Esophagus muscularis mucosa (tissue), 4 donors: ENCODE measurements at regions not wholly inside any gene's neighbourhood (a gene's known extent, or its start where the extent isn't known, plus 50 kb on each side); places are given as distances from the start of the nearest gene placed in this dataset.
A peak's percentile ranks its signal among the peaks of the same experiment; 100 is the strongest.
"Not testable (repeated sequence)": the region's sequence is repeated elsewhere in the genome, so short reads cannot be mapped to it uniquely, and the experiment has no call there.

Experiments
- DNase-seq: peaks from one replicate; pipeline ENCODE4 v3.0.0-alpha.2; 2017; ENCODE audit errors: extremely low spot score
- H3K27ac ChIP-seq, 4 donors: fragments of 200-600 bp; sonication (generic); replicated peaks in 1 of 4; 1 replicate in 3 of 4; 2 replicates in 1 of 4; pipeline ENCODE4 v1.5.1; 2016 to 2019; ENCODE audit warnings: mild to moderate bottlenecking in 1 of 4
- H3K27me3 ChIP-seq, 4 donors: fragments of 200-600 bp; sonication (generic); one replicate each; pipeline versions ENCODE4 v1.5.1 to v1.6.0; 2016 to 2019
- H3K36me3 ChIP-seq, 4 donors: fragments of 200-600 bp; sonication (generic); one replicate each; pipeline ENCODE4 v1.5.1; 2016 to 2019
- H3K4me1 ChIP-seq, 4 donors: fragments of 200-600 bp; sonication (generic); one replicate each; pipeline ENCODE4 v1.5.1; 2016 to 2019
- H3K4me3 ChIP-seq, 4 donors: fragments of 200-600 bp; sonication (generic); 1 replicate in 2 of 4; 2 replicates in 2 of 4; pipeline ENCODE4 v1.5.1; 2016 to 2019; ENCODE audit warnings: mild to moderate bottlenecking in 4 of 4, moderate library complexity in 1 of 4
- H3K9me3 ChIP-seq, 4 donors: fragments of 200-600 bp; sonication (generic); 1 replicate in 3 of 4; 2 replicates in 1 of 4; pipeline ENCODE4 v1.5.1; 2016 to 2019
- EP300 ChIP-seq: sonication (generic); formaldehyde crosslinking; IDR thresholded peaks from one replicate; pipeline ENCODE4 v1.6.1; 2017; ENCODE audit warnings: antibody characterized with exemption
- POLR2A ChIP-seq: fragments of 450-650 bp; IDR thresholded peaks from one replicate; pipeline ENCODE4 v1.6.1; 2017; ENCODE audit warnings: antibody characterized with exemption, moderate library complexity, mild to moderate bottlenecking, low read depth
- POLR2AphosphoS5 ChIP-seq, 2 donors: sonication (generic); formaldehyde crosslinking; IDR thresholded peaks; one replicate each; pipeline ENCODE4 v1.6.1; 2017; ENCODE audit warnings: antibody characterized with exemption in 2 of 2
- WGBS: methylation state at CpG from one replicate; pipeline ENCODE4 v1.1.5; 2018; 5-methylcytosine and 5-hydroxymethylcytosine counted together
- intact Hi-C: fragments of 100-400 bp; cut with DNase I; formaldehyde crosslinking; loops from one replicate; pipeline ENCODE4 v1.15.1; 2023
- TF ChIP-seq, protein P1 (sequence below), 3 experiments: fragments of 200-600 bp in 2 of 3; fragments of 450-650 bp in 1 of 3; sonication (generic) in 2 of 3; IDR thresholded peaks; one replicate each; pipeline ENCODE4 v1.5.1; 2017 to 2019; ENCODE audit warnings: antibody characterized with exemption in 3 of 3, mild to moderate bottlenecking in 2 of 3, moderate library complexity in 1 of 3

DNA sequence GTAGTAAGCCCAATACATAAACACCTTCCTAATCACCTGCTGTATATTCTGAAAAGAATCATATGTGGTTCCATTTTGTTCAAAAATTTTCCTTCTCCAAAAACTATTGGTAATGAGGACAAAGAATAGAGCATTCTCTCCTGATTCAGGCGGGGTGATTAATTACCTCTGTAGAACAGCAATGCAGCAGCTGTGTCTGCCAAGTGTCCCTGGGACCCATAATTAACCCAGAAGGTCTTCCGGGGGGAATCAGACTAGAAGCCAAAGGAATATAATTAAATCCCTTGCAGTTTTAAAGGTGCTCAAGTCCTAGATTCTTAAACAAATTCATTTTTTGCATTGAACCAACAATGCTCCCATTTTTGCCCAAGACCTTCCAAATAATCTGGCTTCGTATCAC, 60.3 kb upstream of the ABLIM1 start:
- intact Hi-C loops, result no loop called here
- no peak for DNase-seq
- Histone ChIP-seq H3K27ac (no peak overlapping the region), H3K36me3 (no peaks in the 10 kb centered on the region), H3K4me1 (peaks cover 15 to 75% (median 22%) of the 10 kb centered on the region in 4 donors), H3K4me3 (no peak overlapping the region), H3K27me3 (no peaks in the 10 kb centered on the region), H3K9me3 (no peaks in the 10 kb centered on the region)
- TF ChIP-seq POLR2A, result no peak
- TF ChIP-seq, protein P1, sequence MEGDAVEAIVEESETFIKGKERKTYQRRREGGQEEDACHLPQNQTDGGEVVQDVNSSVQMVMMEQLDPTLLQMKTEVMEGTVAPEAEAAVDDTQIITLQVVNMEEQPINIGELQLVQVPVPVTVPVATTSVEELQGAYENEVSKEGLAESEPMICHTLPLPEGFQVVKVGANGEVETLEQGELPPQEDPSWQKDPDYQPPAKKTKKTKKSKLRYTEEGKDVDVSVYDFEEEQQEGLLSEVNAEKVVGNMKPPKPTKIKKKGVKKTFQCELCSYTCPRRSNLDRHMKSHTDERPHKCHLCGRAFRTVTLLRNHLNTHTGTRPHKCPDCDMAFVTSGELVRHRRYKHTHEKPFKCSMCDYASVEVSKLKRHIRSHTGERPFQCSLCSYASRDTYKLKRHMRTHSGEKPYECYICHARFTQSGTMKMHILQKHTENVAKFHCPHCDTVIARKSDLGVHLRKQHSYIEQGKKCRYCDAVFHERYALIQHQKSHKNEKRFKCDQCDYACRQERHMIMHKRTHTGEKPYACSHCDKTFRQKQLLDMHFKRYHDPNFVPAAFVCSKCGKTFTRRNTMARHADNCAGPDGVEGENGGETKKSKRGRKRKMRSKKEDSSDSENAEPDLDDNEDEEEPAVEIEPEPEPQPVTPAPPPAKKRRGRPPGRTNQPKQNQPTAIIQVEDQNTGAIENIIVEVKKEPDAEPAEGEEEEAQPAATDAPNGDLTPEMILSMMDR (IDR thresholded peaks at IDR 0.05), result no peak
- no peak for TF ChIP-seq EP300
- TF ChIP-seq POLR2AphosphoS5 (IDR thresholded peaks at IDR 0.05), result no peak
- WGBS, result 63% methylated on average over 3 of the region's 3 CpGs

DNA sequence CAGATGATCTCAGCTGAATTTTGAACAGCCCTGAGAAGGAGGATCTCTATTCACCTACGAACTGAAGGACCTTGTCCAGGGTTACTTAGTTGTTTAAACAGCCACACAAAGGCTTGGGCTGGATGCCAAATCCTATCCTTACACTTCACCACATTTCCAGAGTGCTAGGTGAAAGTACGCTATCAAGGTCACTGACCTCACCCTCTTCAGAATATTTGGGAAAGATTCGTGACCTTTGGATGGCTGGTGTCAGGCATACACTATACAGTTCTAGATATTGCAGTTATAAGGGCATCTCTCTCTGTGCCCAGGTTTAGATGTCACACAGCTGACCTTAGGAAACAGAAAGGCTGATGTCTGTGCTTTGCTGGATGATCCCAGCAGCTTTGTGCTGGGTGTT, 61.2 kb upstream of the ABLIM1 start:
- peak overlapping the region in 1 of 4 donors; percentile 13 for H3K27ac ChIP-seq
- 85% methylated on average over 3 of the region's 3 CpGs for WGBS
- no peaks in the 10 kb centered on the region for H3K27me3 ChIP-seq
- DNase-seq, result no peak
- H3K4me1 ChIP-seq, result peaks cover 12 to 76% (median 16%) of the 10 kb centered on the region in 4 donors
- no peak for TF ChIP-seq EP300
- TF ChIP-seq POLR2AphosphoS5 (IDR thresholded peaks at IDR 0.05), result no peak
- TF ChIP-seq, protein P1 (IDR thresholded peaks at IDR 0.05), result no peak
- no peak for TF ChIP-seq POLR2A
- intact Hi-C loops, result no loop called here
- no peaks in the 10 kb centered on the region for H3K9me3 ChIP-seq
- no peak overlapping the region for H3K4me3 ChIP-seq
- H3K36me3 ChIP-seq, result no peaks in the 10 kb centered on the region

DNA sequence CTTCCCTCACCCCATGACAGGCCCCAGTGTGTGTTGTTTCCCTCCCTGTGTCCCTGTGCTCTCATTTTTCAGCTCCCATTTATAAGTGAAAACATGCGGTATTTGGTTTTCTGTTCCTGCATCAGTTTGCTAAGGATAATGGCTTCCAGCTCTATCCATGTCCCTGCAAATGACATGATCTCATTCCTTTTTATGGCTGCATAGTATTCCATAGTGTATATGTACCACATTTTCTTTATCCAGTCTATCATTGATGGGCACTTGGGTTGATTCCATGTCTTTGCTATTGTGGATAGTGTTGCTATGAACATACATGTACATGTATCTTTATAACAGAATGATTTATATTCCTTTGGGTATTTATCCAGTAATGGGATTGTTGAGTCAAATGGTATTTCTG, 61.9 kb upstream of the ABLIM1 start:
- WGBS, result 100% methylated on average over 1 of the region's 1 CpG
- H3K9me3 ChIP-seq, H3K36me3 ChIP-seq, DNase-seq, intact Hi-C loops, H3K27me3 ChIP-seq, H3K4me3 ChIP-seq, H3K27ac ChIP-seq: not testable (repeated sequence)
- H3K4me1 ChIP-seq, result peaks cover 5 to 72% (median 9%) of the 10 kb centered on the region in 4 donors

DNA sequence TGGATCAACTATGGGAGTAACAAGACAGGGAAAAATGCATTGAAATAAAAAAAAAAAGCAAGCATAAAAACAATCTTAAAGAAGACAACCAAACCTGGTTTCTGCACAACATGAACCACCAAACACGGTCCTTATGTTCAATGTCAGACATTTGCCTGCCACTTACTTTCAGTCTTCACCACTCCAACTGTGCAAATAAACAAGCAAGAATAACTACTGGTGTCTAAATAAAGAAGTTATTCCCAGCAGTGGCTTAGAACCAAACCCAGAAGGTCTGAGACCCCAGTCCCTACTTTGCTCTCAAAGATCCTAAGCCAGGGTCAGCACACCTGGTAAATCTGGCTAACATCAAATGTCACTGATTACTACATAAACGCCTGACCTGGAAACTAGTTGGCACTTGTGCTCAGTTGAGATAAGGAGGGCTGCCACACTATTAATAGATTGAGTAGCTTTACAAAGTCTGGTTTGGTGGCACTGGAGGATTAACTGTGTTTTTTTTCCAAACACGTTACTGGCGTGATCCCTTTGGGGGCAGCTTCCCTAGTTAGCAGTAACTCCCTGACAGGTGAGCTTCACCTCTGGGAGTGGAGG, 62.7 kb upstream of the ABLIM1 start:
- DNase-seq, result no peak
- 81% methylated on average over 4 of the region's 4 CpGs for WGBS
- Histone ChIP-seq H3K9me3 (no peaks in the 10 kb centered on the region), H3K4me3 (no peak overlapping the region), H3K36me3 (no peaks in the 10 kb centered on the region), H3K27me3 (no peaks in the 10 kb centered on the region), H3K4me1 (peaks cover 0 to 66% (median 4%) of the 10 kb centered on the region in 4 donors), H3K27ac (no peak overlapping the region)
- intact Hi-C loops, result no loop called here
- TF ChIP-seq POLR2A (no peak), POLR2AphosphoS5 (IDR thresholded peaks at IDR 0.05) (no peak), EP300 (no peak)
- TF ChIP-seq, protein P1 (IDR thresholded peaks at IDR 0.05), result no peak

DNA sequence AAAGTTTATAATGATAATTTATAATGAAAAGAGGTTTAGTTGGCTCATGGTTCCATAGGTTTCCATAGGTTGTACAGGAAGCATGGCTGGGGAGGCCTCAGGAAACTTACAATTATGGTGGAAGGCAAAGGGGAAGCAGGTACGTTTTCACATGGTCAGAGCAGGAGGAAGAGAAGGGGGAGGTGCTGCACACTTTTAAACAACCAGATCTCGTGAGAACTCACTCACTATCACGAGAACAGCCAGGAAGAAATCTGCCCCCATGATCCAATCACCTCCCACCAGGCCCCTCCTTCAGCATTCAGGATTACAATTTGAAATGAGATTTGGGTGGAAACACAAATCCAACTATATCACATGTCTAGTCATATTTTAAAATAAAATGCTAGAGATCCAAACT, 64.1 kb upstream of the ABLIM1 start:
- 68% methylated on average over 3 of the region's 3 CpGs for WGBS
- DNase-seq, H3K9me3 ChIP-seq, intact Hi-C loops, H3K27me3 ChIP-seq, H3K27ac ChIP-seq, H3K36me3 ChIP-seq, H3K4me3 ChIP-seq: not testable (repeated sequence)
- peaks cover 0 to 55% (median 4%) of the 10 kb centered on the region in 4 donors for H3K4me1 ChIP-seq

DNA sequence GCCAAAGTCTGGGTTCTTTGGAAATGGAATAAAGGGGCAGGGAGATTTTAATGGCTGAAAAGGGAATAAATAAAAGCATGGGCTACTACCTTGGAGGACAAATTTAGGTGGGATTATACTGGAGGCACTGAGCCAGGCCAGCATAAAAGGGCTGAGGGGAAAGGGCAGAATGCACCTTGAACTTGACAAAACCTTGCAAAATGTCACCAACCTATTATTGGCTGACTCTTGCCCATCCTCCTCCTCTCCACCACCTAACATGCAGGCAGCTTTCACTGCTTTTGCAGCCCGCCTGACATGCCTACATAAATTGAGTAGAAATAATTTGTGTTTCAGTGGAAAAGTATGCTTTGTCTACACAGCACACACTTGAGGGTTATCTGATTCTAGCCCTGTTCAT, 65.3 kb upstream of the ABLIM1 start:
- intact Hi-C loops, result no loop called here
- H3K9me3 ChIP-seq, result no peaks in the 10 kb centered on the region
- no peaks in the 10 kb centered on the region for H3K36me3 ChIP-seq
- no peak for DNase-seq
- TF ChIP-seq EP300 (no peak), POLR2AphosphoS5 (IDR thresholded peaks at IDR 0.05) (no peak), POLR2A (no peak)
- TF ChIP-seq, protein P1 (IDR thresholded peaks at IDR 0.05), result no peak
- H3K4me3 ChIP-seq, result no peak overlapping the region
- no peaks in the 10 kb centered on the region for H3K27me3 ChIP-seq
- peaks cover 0 to 52% (median 2%) of the 10 kb centered on the region in 4 donors for H3K4me1 ChIP-seq
- no peak overlapping the region for H3K27ac ChIP-seq
- 91% methylated on average over 1 of the region's 1 CpG for WGBS
